GM18861 (cell line): ENCODE measurements at regions not wholly inside any gene's neighbourhood (a gene's known extent, or its start where the extent isn't known, plus 50 kb on each side); places are given as distances from the start of the nearest gene placed in this dataset.

ENCODE experiments used
- ATAC-seq: cut with Tn5 transposase; IDR thresholded peaks from one replicate; pipeline ENCODE4 v1.9.1; 2021; ENCODE audit not compliant: unreplicated experiment

- ATAC-seq: no peak
These were observed 93.8 kb downstream of the SCG2 start for GRCh38 chr2:223508372-223508771.

DNA sequence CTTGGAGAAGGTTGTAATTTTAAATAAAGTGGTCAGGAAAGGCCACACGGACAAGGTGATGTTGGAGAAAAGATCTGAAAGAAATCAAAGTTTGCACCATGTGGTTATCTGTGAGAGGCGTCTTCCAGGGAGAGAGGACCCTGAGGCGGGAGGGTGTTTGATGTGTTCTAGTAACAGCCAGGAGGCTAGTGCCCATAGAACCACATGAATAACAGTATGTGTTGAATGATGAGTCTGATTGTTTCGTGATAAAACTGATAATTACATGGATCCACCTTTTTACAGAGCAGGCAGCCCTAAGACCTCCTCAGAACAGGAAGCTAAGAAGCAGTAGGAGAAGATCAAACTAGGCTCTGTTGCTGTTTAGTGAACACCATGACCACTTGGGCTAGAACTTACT lies 91.4 kb downstream of the SCG2 start:
- no peak for ATAC-seq

DNA sequence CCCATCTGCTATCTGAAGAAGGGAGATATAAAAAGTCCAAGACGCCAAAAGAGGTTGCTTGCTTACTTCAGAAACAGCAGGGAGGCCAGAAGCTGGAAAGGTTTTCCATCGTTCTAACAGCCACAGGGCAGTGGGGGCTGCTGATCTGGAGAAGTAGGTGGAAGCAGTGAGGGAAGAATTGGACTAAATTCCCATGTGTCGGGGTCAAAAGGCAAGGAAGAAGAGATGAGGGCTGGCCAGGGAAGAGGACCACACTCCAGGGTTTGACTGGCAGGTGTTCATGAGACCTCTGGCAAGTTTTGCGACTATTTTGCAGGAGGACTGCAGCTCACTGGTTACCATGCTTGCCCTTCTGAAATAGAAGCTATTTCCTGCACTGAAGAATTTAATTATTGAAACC lies 91.0 kb downstream of the SCG2 start:
- ATAC-seq: no peak

DNA sequence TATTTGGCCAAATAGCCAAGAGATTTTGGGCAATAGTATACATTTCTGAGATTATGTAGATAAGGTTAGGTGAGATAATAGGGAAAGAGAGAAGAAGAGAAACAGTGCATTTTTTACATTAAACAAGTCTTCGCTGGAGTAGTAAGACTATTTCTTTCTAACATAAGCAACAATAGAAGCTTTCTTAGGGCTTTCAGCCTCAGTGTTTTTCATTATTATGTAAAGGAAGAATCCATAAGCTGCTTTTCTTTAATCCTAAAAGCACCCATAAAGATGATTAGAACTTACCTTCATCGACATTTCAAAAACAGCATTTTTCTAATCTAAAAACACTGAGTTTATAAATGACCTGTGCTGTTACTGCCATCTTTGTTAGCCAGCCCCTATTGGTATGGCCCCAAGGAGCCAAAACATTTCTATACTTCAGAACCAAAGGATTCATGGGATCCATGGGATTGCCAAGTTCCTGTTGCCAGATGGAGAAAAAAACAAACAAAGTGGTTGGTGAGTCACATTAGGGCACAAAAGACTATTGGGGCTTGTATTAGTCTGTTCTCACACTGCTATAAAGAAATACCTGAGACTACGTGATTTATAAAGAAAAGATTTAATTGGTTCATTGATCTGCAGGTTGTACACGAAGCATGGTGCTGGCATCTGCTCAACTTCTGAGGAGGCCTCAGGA lies 88.2 kb downstream of the SCG2 start:
- no peak for ATAC-seq

GRCh38 chr2:223519471-223519870 lies 82.7 kb downstream of the SCG2 start:
- ATAC-seq: no peak

DNA sequence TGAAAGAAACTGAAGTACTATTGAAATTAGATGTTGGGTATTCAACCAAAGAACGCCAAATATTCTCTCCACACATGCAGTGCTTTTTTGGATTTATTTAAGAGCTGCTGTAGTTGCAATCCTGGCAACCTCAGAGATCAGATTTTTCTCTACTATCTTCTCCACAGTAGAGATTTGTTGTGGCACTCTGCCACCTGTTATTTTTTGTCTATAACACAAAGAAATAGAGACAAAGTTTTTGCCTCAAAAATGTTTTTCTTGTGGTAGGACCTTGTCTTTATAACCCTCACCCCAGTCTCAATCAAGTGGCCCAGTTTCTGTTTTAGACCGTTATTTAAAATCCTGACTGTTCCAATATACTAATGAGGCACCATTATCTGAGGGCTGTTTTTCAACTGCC lies 79.4 kb downstream of the SCG2 start:
- no peak for ATAC-seq

- ATAC-seq: no peak
These were observed 78.6 kb downstream of the SCG2 start for GRCh38 chr2:223523551-223524001.

DNA sequence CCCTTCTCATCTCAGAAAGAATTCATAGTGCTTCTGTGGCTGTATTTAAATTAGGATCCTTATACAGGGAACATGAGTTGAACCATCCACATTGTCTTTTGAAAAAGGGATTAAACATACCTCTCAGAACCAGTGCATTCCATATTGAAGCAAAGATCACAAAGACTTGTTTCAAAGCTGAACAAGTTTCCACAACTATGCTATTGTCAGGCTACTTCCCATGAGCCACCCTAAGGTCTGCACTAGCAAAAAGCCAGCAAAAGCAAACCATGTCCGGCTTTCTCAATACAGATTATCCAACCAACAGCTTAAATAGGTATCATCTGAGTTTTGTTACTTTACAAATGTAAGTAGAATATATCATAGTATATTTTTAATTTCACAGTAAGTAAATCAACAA lies 78.1 kb downstream of the SCG2 start:
- no peak for ATAC-seq

DNA sequence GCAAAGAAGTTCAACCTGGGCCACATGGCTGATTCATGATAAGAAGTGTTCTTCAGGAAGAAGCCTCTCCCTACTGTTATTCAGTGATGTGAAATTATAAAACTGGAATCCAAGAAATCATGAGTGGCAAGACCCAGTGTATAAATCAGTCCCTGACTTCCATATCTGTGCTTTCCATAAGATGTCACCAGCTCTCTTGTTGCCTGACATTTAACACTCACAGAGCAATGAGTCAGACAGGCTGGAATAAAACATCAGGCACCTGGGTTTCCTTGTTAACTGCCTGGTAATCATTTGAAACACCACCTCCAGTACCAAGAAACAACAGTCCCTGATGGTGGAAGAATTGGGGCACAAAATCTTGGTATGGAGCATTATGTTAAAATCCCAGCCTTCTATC lies 76.1 kb downstream of the SCG2 start:
- no peak for ATAC-seq

GRCh38 chr2:223528036-223528435 lies 74.1 kb downstream of the SCG2 start:
- no peak for ATAC-seq

- no peak for ATAC-seq
These were observed 72.5 kb downstream of the SCG2 start for GRCh38 chr2:223529696-223530095.

- ATAC-seq: no peak
These were observed 71.3 kb downstream of the SCG2 start for GRCh38 chr2:223530811-223531210.

DNA sequence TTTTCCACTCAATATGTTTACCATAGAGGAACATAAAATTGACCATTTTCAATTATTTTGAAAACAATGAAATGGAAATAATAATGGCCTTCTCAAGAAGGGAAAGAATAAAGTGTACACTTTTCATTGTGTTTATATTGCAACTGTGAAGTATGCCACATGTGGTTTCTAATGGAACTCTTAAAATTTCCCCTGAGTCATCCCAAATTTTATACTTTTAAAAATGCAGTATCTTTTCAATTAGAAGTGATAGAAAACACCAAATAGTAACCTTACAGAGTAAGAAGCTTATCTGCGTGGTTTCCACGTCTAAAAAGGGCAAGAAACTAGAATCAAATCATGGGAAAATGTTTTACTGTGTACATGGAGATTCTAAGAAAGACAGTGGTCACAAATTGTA lies 70.0 kb downstream of the SCG2 start:
- ATAC-seq: no peak

GRCh38 chr2:223532712-223533111 lies 69.4 kb downstream of the SCG2 start:
- ATAC-seq: no peak

GRCh38 chr2:223536546-223536945 lies 65.6 kb downstream of the SCG2 start:
- no peak for ATAC-seq

GRCh38 chr2:223537115-223537514 lies 65.0 kb downstream of the SCG2 start:
- ATAC-seq: no peak

DNA sequence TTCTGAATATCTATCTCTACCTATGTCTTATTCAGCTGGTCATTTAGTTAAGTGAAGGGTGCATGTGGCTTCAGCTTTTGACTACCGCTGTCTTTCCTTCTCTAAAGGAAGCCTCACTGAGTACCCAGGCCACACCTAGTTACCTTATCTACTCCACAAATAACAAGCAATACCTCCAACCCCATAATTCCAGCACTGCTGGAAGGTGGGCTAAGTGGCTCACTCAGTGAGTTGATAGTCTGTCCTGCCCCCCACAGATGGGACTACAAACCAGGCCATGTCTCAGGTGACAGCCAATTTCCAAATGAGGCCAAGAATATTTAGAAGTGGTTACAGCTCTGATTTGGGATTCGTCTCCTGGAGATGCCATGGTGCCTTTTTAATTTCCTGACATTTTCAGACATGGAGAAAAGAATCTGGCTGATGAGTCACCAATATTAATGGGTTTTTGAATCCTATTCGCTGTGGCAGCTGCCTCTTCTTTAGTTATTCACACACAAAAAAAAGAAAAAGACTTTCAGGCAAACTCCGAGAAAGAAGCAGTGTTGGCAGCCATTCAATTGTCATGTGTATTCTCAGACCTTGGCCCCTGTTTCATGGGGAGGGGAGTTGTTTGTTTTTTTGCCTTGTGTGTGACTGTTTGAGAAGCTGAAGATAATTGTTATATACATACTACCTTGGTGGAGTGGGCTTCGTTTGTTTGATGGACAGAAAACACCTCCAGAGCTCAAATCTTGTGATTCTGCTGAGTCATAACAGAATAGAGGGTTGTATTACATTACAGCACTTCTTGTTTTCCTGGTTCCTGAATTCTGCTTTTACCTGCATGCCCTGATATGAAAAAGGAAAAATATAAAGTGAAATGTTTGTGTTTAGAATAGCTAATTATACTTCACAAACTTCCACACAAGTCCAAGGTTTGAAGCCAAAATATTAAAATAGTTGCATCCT lies 64.2 kb downstream of the SCG2 start:
- no peak for ATAC-seq

DNA sequence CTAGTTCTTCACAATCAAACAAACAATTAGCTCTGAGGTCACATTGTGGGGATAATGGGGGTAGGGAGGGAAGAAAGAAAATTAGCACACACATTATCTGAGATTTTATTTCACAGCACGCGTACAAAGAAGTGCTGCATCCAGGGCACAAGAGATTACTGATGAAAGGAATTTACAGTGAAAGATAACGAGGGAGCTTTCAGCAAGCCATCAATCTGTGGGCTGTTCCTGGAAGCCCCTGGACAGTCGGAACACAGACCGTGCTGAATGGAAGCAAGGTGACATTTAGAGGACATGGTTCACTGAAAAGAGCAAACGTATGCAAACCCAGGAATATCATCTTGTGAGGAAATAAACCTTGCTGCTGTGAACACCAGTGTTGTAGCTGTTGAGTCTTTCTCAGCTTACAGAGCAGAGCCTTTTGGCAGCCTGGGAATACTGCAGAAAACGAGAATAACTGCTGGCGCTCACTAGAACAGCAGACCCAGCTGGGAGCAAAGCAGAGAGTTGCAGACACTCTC lies 63.2 kb downstream of the SCG2 start:
- ATAC-seq: no peak

GRCh38 chr2:223541546-223541945 lies 60.6 kb downstream of the SCG2 start:
- no peak for ATAC-seq

GRCh38 chr2:223542501-223542900 lies 59.7 kb downstream of the SCG2 start:
- ATAC-seq: no peak

DNA sequence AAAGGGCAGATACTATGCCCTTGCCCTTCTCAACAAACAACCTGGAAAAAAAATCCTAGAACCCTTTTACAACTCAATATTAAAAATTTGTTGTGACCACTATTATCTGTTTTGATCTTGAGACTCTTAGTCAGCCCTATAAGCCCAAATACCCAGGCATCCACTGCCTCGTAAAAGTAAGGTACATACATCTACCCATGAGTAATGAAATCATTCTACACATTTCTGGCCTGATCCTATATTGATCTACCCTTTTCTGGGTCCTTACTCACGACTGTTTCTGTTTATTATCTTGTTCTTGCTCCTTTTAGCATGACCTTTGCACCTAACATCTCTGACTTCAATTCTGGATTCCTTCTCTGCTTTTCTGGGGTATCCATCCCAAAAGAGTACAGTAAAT lies 56.8 kb downstream of the SCG2 start:
- no peak for ATAC-seq

DNA sequence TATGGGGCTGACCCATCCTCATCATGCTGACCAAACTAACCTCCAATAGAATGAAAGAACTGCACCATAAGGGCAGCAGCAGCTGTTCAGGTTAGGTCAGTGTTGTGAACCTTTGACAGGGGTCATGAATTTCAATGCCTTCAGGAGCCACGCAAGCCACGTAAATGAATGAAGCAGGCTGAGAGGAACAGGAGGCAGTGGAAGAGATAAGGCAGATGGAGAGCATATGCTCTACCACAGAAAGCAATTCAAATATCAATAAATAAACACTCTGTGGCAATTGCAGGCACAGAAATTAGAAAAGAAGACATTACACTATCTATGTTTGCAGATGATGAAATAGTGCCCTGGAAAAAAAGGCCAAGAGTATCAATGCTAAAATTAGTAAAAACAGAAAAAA lies 56.3 kb downstream of the SCG2 start:
- ATAC-seq: no peak
